ENCODE measurements at regions not wholly inside any gene's neighbourhood (a gene's known extent, or its start where the extent isn't known, plus 50 kb on each side); places are given as distances from the start of the nearest gene placed in this dataset.

GRCh38 chr15:91383532-91383931, 283.5 kb downstream of the SV2B start:
- H3K9ac ChIP-seq (ENCODE audit: low read length): no peak overlapping the region
- no peaks in the 10 kb centered on the region for H3K27me3 ChIP-seq (ENCODE audit: control insufficient read depth, insufficient read depth, low read length)
- H3K27ac ChIP-seq (ENCODE audit: low read depth, low read length): no peak overlapping the region
- H3K9me3 ChIP-seq (ENCODE audit: control insufficient read depth, insufficient read depth, low read depth, low read length): peaks cover 9% of the 10 kb centered on the region
- no peak overlapping the region for H3K4me3 ChIP-seq (ENCODE audit: low read depth, low read length)
- H3K36me3 ChIP-seq (ENCODE audit: control insufficient read depth, insufficient read depth, low read length): no peaks in the 10 kb centered on the region
- H3K4me1 ChIP-seq (ENCODE audit: control insufficient read depth, insufficient read depth, low read length): peaks cover 17% of the 10 kb centered on the region

- H3K36me3 ChIP-seq (ENCODE audit: control insufficient read depth, insufficient read depth, low read length): no peaks in the 10 kb centered on the region
- H3K9ac ChIP-seq (ENCODE audit: low read length): no peak overlapping the region
- peaks cover 17% of the 10 kb centered on the region for H3K4me1 ChIP-seq (ENCODE audit: control insufficient read depth, insufficient read depth, low read length)
- H3K4me3 ChIP-seq (ENCODE audit: low read depth, low read length): no peak overlapping the region
- H3K27ac ChIP-seq (ENCODE audit: low read depth, low read length): no peak overlapping the region
- peaks cover 9% of the 10 kb centered on the region for H3K9me3 ChIP-seq (ENCODE audit: control insufficient read depth, insufficient read depth, low read depth, low read length)
- H3K27me3 ChIP-seq (ENCODE audit: control insufficient read depth, insufficient read depth, low read length): no peaks in the 10 kb centered on the region
Observed at GRCh38 chr15:91384189-91384730, 284.2 kb downstream of the SV2B start.

- Histone ChIP-seq H3K27ac (ENCODE audit: low read depth, low read length) (no peak overlapping the region), H3K36me3 (ENCODE audit: control insufficient read depth, insufficient read depth, low read length) (no peaks in the 10 kb centered on the region), H3K27me3 (ENCODE audit: control insufficient read depth, insufficient read depth, low read length) (no peaks in the 10 kb centered on the region)
Observed at GRCh38 chr15:91385311-91385710, 285.3 kb downstream of the SV2B start.

GRCh38 chr15:91393186-91393585, 293.1 kb downstream of the SV2B start:
- H3K9ac ChIP-seq (ENCODE audit: low read length): no peak overlapping the region
- no peaks in the 10 kb centered on the region for H3K9me3 ChIP-seq (ENCODE audit: control insufficient read depth, insufficient read depth, low read depth, low read length)
- no peaks in the 10 kb centered on the region for H3K36me3 ChIP-seq (ENCODE audit: control insufficient read depth, insufficient read depth, low read length)
- H3K27ac ChIP-seq (ENCODE audit: low read depth, low read length): no peak overlapping the region
- no peaks in the 10 kb centered on the region for H3K4me1 ChIP-seq (ENCODE audit: control insufficient read depth, insufficient read depth, low read length)
- no peak overlapping the region for H3K4me3 ChIP-seq (ENCODE audit: low read depth, low read length)
- H3K27me3 ChIP-seq (ENCODE audit: control insufficient read depth, insufficient read depth, low read length): no peaks in the 10 kb centered on the region

More at GRCh38 chr15:91385311-91385710, 285.3 kb downstream of the SV2B start:
- no peak overlapping the region for H3K4me3 ChIP-seq (ENCODE audit: low read depth, low read length)
- H3K9ac ChIP-seq (ENCODE audit: low read length): no peak overlapping the region
- peaks cover under 1% of the 10 kb centered on the region; the same call in 1 of the 2 replicates for H3K9me3 ChIP-seq (ENCODE audit: control insufficient read depth, insufficient read depth, low read depth, low read length)
- peaks cover 17% of the 10 kb centered on the region for H3K4me1 ChIP-seq (ENCODE audit: control insufficient read depth, insufficient read depth, low read length)

GRCh38 chr15:91400481-91400880, 300.4 kb downstream of the SV2B start:
- no peak overlapping the region for H3K27ac ChIP-seq (ENCODE audit: low read depth, low read length)
- H3K36me3 ChIP-seq (ENCODE audit: control insufficient read depth, insufficient read depth, low read length): no peaks in the 10 kb centered on the region
- no peaks in the 10 kb centered on the region for H3K27me3 ChIP-seq (ENCODE audit: control insufficient read depth, insufficient read depth, low read length)
- H3K4me1 ChIP-seq (ENCODE audit: control insufficient read depth, insufficient read depth, low read length): no peaks in the 10 kb centered on the region
- no peak overlapping the region for H3K9ac ChIP-seq (ENCODE audit: low read length)
- no peak overlapping the region for H3K4me3 ChIP-seq (ENCODE audit: low read depth, low read length)
- no peaks in the 10 kb centered on the region for H3K9me3 ChIP-seq (ENCODE audit: control insufficient read depth, insufficient read depth, low read depth, low read length)

GRCh38 chr15:91407269-91407889, 307.3 kb downstream of the SV2B start:
- H3K9me3 ChIP-seq (ENCODE audit: control insufficient read depth, insufficient read depth, low read depth, low read length): no peaks in the 10 kb centered on the region
- H3K27me3 ChIP-seq (ENCODE audit: control insufficient read depth, insufficient read depth, low read length): no peaks in the 10 kb centered on the region
- peaks cover 9% of the 10 kb centered on the region; the same call in 1 of the 2 replicates for H3K4me1 ChIP-seq (ENCODE audit: control insufficient read depth, insufficient read depth, low read length)
- H3K9ac ChIP-seq (ENCODE audit: low read length): no peak overlapping the region
- H3K4me3 ChIP-seq (ENCODE audit: low read depth, low read length): no peak overlapping the region
- no peak overlapping the region for H3K27ac ChIP-seq (ENCODE audit: low read depth, low read length)
- no peaks in the 10 kb centered on the region for H3K36me3 ChIP-seq (ENCODE audit: control insufficient read depth, insufficient read depth, low read length)

- Histone ChIP-seq H3K9ac (ENCODE audit: low read length) (no peak overlapping the region), H3K4me1 (ENCODE audit: control insufficient read depth, insufficient read depth, low read length) (peaks cover 9% of the 10 kb centered on the region; the same call in 1 of the 2 replicates), H3K36me3 (ENCODE audit: control insufficient read depth, insufficient read depth, low read length) (no peaks in the 10 kb centered on the region), H3K9me3 (ENCODE audit: control insufficient read depth, insufficient read depth, low read depth, low read length) (no peaks in the 10 kb centered on the region), H3K4me3 (ENCODE audit: low read depth, low read length) (no peak overlapping the region), H3K27ac (ENCODE audit: low read depth, low read length) (no peak overlapping the region), H3K27me3 (ENCODE audit: control insufficient read depth, insufficient read depth, low read length) (no peaks in the 10 kb centered on the region)
Observed at GRCh38 chr15:91408476-91409076, 308.5 kb downstream of the SV2B start.

GRCh38 chr15:91409387-91409786, 309.3 kb downstream of the SV2B start:
- no peak overlapping the region for H3K9ac ChIP-seq (ENCODE audit: low read length)
- no peaks in the 10 kb centered on the region for H3K36me3 ChIP-seq (ENCODE audit: control insufficient read depth, insufficient read depth, low read length)
- H3K27ac ChIP-seq (ENCODE audit: low read depth, low read length): no peak overlapping the region
- H3K4me3 ChIP-seq (ENCODE audit: low read depth, low read length): no peak overlapping the region
- H3K9me3 ChIP-seq (ENCODE audit: control insufficient read depth, insufficient read depth, low read depth, low read length): no peaks in the 10 kb centered on the region
- H3K27me3 ChIP-seq (ENCODE audit: control insufficient read depth, insufficient read depth, low read length): no peaks in the 10 kb centered on the region
- H3K4me1 ChIP-seq (ENCODE audit: control insufficient read depth, insufficient read depth, low read length): peaks cover 9% of the 10 kb centered on the region; the same call in 1 of the 2 replicates

- H3K4me3 ChIP-seq (ENCODE audit: low read depth, low read length): no peak overlapping the region
- no peaks in the 10 kb centered on the region for H3K36me3 ChIP-seq (ENCODE audit: control insufficient read depth, insufficient read depth, low read length)
- H3K27ac ChIP-seq (ENCODE audit: low read depth, low read length): no peak overlapping the region
- no peaks in the 10 kb centered on the region for H3K27me3 ChIP-seq (ENCODE audit: control insufficient read depth, insufficient read depth, low read length)
- no peak overlapping the region for H3K9ac ChIP-seq (ENCODE audit: low read length)
- H3K9me3 ChIP-seq (ENCODE audit: control insufficient read depth, insufficient read depth, low read depth, low read length): no peaks in the 10 kb centered on the region
- H3K4me1 ChIP-seq (ENCODE audit: control insufficient read depth, insufficient read depth, low read length): peaks cover 9% of the 10 kb centered on the region; the same call in 1 of the 2 replicates
Observed at GRCh38 chr15:91411586-91411985, 311.5 kb downstream of the SV2B start.

- Histone ChIP-seq H3K36me3 (ENCODE audit: control insufficient read depth, insufficient read depth, low read length) (no peaks in the 10 kb centered on the region), H3K27ac (ENCODE audit: low read depth, low read length) (no peak overlapping the region), H3K27me3 (ENCODE audit: control insufficient read depth, insufficient read depth, low read length) (no peaks in the 10 kb centered on the region), H3K9ac (ENCODE audit: low read length) (no peak overlapping the region), H3K9me3 (ENCODE audit: control insufficient read depth, insufficient read depth, low read depth, low read length) (no peaks in the 10 kb centered on the region), H3K4me3 (ENCODE audit: low read depth, low read length) (no peak overlapping the region), H3K4me1 (ENCODE audit: control insufficient read depth, insufficient read depth, low read length) (peaks cover 5% of the 10 kb centered on the region; the same call in 1 of the 2 replicates)
Observed at GRCh38 chr15:91412138-91412928, 312.3 kb downstream of the SV2B start.

GRCh38 chr15:91413142-91413541, 313.1 kb downstream of the SV2B start:
- no peak overlapping the region for H3K9ac ChIP-seq (ENCODE audit: low read length)
- H3K36me3 ChIP-seq (ENCODE audit: control insufficient read depth, insufficient read depth, low read length): no peaks in the 10 kb centered on the region
- H3K27ac ChIP-seq (ENCODE audit: low read depth, low read length): no peak overlapping the region
- no peak overlapping the region for H3K4me3 ChIP-seq (ENCODE audit: low read depth, low read length)
- no peaks in the 10 kb centered on the region for H3K4me1 ChIP-seq (ENCODE audit: control insufficient read depth, insufficient read depth, low read length)
- no peaks in the 10 kb centered on the region for H3K9me3 ChIP-seq (ENCODE audit: control insufficient read depth, insufficient read depth, low read depth, low read length)
- no peaks in the 10 kb centered on the region for H3K27me3 ChIP-seq (ENCODE audit: control insufficient read depth, insufficient read depth, low read length)

Measured in HUES6 (cell line).